Left renal pelvis (tissue), 4 donors: ENCODE measurements at regions not wholly inside any gene's neighbourhood (a gene's known extent, or its start where the extent isn't known, plus 50 kb on each side); places are given as distances from the start of the nearest gene placed in this dataset.

Experiments
- DNase-seq, 4 donors: peaks; one replicate each; pipeline ENCODE4 v3.0.0-alpha.2; 2013; ENCODE audit warnings: low read depth in 4 of 4, low spot score in 3 of 4

DNA sequence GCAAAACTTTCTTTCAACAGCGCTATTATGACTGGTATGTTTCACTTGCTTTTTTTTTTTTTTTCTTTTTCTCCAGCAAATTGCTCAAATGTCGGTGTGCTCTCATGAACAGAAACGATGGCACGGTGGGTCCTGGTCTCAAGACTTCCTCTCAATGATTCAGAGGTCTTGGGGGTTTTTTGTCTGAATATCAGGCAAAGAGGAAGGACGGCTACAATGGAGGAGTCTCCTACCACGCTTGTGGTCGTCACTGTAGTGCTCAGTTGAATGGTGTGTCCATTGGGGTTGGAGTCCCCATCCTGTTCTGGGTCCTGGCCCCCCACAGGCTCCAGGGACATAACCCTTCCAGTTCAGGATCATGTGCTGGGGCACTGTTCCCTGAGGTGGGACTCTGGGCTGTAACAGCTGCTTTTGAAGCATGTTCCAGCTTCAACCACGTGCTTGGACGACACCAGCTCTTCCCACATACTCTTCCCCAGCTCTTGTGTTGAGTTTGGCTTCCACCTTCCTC, 266.7 kb upstream of the KLF6 start:
- no peak for DNase-seq

DNA sequence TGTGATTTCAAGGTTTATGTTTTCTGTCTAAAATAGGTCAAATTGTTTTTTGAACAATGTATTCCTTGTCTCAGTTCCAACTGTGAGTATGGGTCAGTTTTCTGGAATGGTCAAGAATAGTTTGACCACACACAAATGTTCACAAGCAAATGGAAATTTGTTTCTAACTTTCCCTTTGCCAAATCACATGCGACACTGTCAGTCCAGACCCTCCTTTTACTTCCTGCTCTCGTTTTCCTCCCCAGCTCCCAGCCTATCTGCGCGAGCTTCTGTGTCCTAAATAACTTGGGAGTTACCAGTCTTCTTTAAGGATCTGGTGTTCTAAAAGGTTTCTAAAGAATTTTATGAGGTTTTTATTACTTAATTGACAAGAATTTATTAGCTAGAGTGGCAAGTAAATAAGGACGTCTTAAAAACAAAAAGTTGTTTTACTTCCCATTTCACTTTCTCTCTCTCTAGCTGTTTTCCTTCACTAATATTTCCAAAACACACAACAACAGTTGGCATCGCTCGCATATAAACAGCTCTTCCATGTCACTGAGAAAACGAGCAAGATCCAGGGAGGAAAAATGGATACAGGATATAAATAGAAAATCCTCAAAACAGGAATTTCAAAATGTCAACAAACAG, 266.1 kb upstream of the KLF6 start:
- peak in 3 of 4 donors; percentile 52 to 63 (median 57) for DNase-seq

DNA sequence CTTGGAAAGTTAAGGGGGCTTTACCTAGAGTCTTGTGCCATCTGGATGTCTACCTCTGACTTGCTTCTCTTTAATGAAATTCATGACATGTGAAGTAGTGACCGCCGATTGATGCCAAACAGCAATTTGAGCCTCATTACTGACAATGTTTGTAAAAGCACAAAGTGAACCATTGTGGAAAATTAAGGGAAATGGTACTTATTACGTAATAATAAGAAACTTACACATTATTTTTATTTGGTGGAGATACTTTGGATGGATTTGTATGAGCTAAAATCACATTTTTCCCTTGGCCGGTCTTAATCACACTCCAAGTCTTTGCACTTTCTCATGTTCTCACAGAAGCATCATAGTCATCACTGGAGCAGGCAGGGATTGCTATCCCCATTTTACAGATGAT, 265.1 kb upstream of the KLF6 start:
- no peak for DNase-seq

DNA sequence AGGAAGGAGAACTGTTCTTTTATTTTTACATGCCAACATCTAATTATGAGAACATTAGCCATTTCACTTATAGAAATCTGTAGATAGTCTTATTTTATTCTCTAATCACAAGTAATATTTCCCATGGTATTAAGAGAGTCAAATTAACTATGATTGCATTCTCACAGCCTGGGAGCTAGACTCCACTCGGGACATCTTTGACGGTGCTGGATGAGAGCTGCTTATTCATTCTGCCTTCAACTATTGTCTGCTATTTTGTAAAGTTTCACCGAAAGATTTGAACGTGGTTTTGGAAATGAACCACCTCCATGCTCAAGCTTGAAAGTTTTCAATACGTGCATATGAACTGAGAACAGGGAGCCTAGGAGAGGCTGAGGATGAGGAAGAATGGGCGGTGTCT, 264.3 kb upstream of the KLF6 start:
- no peak for DNase-seq

DNA sequence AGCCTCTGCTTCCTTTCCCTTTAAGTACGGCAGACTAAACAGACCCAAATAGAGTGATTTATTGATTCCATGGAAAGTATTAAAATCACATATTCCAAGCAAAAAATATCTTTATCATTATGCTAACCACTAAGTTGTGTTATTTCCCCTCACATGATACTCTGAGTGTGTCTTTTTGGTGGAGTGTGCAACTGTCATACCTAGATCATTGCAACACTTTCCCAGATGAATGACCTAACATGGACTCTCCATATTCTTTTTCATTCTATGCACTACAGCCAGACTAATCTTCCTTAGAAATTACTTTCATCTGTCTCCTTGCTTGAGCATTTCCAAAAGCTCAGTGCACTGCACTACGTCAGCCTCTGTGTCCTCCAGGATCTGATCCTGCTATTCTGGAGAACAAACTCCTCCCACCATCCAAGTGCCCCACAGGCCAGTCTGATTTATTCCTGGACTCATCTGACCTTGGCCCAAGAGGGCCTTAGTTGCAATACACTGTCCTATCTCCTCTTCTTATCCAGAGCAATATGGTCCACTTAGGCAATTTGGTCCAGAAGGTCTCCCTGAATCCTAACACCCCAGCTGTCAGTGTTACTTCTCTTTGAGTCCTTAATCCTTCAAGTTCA, 263.3 kb upstream of the KLF6 start:
- no peak for DNase-seq

DNA sequence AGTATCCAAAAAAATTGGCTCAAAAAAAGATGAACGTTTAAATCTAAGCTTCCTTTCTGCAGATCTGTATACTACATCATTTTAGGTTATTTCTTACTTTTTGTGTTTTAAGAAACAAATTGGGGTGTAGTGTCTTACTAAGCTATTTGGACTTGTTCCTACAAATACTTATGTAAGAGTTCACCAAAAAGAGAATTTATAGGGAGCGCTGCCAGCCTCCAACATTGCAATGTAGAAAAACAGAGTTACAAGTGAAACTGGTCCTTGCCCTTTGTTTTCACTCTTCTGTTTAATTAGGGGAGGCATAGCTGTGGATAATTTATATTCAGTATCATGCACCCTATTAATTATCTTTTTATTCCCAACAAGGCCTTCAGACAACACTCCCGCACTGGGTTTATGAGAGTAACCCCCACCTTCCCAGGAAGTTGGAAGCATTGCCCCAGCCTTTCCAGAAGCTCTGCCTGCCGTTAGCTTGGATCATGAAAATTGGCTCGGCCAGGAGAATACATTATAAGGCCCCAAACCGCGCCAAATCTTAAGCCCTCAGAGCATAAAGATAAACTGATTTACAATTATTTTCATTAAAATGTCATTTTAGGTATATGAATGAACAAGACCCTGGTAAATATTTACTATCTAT, 261.8 kb upstream of the KLF6 start:
- no peak for DNase-seq

DNA sequence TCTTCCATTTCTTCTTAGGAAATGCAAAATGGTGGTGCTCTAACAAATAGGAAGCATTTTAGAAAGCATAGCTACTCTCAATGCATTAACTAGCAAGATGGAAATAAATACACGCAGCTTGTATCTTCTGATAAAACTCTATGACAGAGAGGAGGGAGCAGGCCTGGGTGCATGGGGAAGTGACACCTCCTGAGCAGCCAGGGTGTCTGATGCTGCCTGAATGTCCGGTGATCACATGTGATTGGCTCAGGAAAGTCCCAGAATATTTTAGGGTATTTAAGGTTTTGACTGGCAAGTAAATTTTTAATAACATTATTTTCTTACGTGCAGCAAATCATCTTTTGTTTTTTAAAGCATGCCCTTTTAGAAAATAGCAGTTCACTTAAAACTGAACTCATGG, 261.0 kb upstream of the KLF6 start:
- no peak for DNase-seq

DNA sequence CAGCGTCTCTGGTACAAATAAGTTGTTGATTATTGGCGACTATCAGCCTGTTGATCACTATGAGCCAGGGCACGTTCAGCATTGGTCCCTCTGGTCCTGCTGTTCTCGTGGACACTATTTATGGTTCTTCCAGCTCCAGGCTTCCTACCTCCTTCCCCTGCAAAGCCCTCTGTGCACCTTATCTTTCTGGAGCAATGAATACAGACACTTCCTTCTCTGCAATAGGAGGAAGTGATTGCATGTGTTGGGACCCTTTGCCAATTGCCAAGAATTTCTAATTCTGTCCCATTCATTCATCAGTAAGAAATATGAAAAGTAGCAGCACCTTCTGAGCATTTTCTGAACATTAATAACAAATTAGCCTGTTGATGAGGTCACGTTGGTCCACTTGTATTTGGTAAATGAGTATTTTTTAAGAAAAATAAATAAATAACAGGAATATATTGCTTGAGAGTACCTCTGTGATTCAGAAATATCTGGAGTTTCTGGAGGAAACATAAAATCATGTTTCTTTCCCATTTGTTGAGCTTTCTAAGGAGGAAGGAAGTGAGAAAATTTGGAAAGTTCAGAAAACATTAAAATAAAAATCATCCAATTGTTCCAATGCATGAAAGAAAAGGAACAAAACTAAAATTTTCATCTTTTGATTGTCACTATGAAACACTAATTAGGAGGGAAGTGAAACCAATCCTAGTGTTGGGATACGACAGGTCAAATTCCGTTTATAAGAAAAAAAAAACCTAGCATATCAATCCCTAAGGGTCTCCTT, 259.1 kb upstream of the KLF6 start:
- DNase-seq = no peak

DNA sequence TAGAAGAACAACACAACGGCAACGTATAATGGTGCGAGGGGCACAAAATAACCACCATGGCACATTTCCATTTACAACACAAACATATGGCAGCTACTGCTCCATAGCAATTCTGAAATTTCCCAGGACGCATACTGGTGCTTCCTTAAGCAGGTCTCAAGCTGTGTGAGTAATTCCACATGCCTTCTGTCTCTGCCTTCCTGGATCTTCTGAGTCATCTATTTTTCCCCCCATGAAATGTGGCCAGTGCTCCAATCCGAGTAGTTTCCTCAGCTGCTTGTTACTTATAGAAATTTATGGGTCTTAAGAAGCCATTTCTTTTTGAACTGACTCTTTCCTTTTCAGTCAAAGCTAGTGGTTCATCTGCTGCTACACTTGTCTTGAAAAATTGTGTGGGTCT, 256.6 kb upstream of the KLF6 start:
- no peak for DNase-seq

DNA sequence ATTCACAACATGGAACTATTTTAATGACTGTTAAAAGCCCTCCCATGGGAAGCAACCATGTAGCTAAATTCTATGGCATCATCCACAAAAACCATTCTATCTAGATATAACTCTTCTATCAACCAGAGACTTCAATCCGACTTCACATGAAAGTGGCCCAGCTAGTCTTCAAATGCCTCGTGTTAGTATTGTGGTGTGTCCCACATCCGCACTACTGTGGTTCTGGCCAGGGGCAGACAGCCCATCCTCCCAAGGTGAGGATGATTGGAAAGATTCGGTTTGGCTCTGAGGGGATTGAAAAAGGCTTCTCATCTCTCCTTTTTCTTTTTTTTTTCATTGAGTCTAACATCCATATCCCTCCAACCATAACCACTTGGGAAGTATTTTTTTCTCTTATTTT, 253.0 kb upstream of the KLF6 start:
- DNase-seq = no peak

DNA sequence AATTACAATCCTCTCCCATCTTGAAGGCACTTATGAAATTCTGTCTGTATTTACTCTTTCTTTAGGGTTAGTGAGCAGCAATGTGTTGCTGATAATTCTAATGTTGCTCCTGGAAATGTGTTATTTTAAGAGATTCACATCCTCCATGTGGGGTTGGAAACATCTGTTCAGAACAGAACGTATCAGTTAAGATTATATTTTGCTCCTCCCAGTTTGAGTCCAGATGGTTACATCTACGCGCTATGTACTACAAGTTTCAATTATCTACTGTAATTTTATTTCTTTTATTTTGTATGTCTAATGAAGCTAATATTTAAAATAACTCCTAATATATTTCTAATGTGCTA, 250.6 kb upstream of the KLF6 start:
- DNase-seq = no peak

DNA sequence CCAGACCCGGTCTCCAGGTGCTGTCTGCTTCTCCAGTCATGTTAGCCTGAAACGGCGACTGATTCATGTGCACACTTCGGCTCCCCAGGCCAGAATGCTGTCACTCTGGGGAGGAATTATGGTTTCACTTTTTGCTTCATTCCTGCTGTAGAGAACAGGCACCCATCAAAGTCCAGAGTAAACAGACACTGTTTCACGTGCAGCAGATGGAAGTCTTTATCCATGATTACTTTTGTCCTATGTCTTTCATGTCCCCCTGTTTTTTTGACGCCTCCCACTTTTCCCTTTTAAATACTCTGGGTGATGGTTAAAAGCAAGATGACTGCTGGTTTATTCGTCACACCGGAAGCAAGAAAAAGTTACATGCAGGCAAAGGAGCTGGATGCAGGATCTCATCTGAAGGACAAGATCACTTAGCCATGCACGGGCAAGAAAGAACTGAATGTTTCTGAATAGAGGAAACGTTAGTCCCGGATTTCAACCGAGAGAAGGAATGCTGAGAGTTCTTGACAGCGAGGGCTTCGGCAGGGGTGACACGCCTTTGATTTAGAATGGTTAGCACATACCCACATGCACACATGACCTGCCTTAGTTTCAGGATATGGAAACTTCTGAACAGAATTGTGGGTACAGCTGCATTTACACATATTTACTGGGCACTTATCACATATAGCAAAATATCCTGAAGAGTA, 250.0 kb upstream of the KLF6 start:
- peak in 1 of 4 donors; percentile 15 for DNase-seq

DNA sequence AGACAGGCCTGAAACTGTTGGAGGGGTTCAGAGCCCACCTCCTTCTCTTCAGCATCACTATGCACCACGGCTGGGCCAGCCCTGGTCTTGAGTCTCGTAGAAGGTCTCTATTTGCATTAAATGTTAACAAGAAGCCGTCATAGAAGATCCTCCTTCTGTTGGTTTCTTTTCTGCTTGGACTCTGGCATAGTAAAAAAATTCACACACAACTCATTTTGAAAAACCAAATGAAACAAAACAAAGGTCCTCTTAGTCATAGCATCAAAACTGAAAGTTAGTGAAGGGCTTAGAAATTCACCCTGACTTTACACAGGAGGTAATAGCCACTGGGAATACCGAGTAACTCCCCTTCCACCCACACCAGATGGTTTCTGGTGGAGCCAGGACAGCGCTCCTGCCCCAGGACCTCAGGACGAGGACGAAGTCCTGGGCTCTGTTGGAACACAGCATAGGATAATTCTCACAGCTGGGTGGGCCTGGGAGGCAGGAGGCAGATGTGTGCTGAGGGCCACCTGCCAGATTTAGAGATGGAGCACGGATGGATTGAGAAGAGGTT, 248.4 kb upstream of the KLF6 start:
- no peak for DNase-seq

DNA sequence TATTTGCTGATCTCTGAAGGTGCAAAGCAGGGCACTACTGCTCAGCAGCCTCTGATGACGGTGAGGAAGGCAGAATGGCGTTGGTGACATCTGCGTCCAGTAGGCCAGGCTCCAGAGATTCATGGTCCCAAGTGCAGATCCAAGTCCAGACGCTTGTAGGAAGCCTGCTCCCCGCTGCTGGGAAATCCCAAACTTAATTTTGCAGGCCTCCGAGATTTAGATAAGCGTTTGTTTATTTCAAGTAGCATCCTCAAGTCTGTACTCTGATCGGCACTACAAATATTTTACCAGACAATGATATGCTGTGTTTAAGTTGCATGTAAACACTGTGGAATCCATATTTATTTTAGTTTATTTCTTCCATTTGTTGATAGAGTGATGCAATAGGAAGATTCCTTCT, 244.9 kb upstream of the KLF6 start:
- DNase-seq = no peak

DNA sequence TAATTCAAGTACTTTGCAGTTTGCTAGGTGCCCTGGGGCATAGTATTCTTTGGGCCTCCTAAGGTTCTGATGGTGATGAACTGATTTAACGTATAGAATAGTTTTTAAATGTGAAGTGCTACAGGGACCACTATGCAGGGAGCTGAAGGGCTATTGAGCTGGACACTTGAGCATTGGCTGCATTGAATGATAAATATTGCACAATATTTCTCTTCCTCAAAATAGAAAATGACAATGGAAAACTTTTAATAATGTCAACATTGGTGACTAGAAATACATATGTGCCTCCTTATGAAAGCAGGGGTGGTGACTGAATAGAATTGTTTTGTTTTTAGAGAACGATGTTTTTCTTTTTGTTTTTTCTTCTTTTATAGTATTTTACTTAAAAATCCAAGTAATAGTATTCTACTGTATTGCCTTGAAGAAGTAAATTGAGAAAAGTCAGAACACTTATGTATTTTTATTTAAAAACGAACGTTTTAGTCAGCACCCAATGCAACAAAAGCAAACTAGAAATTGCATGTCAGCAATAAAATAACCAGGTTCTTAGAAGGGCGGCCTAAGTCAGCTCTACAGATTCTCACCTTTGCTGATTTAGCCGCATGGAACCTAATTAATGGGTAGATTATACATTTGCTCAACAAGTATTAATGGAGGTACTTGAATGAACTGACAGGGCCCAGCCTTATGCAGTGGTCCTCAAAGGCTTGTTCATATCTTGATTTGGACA, 244.0 kb upstream of the KLF6 start:
- no peak for DNase-seq

DNA sequence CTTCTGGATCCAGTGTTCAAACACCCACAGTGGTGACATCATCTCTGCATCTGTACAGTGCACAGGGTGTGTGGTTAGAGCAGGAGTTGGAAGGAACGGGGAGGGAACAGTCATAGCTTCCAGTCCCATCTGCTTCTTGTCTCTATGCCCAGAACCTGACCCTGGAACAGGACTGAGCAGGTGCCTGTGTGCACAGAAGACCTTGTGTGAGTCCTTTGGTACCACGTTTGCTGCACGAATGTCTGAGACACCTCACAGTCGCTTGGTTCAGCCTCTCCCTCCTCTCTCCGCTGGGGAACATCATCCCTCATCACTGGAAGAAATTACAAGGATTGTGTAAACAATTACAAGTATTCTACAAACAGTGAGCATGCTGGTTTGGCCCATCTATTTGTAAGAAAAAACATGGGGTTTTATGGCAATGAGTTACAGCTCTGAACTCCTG, 243.0 kb upstream of the KLF6 start:
- no peak for DNase-seq

DNA sequence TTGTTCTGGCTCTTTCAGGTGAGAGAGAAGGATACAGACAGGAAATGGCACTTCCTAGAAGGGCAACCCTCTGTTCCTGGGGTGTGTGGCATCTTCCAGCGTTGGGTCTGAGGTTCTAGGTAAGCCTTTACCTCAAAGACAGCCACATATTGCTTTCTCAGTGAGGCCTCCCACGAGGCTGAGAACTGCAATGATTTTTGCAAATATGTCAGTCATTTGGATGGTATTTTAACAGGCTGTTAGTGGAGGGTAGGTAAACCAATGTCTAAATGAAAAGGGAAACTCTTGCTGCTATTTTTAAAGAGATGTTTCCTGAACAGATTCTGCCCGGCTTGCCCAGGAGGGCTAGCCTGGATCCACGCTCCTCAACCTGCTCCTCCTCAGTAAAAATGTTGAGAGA, 240.3 kb upstream of the KLF6 start:
- no peak for DNase-seq

DNA sequence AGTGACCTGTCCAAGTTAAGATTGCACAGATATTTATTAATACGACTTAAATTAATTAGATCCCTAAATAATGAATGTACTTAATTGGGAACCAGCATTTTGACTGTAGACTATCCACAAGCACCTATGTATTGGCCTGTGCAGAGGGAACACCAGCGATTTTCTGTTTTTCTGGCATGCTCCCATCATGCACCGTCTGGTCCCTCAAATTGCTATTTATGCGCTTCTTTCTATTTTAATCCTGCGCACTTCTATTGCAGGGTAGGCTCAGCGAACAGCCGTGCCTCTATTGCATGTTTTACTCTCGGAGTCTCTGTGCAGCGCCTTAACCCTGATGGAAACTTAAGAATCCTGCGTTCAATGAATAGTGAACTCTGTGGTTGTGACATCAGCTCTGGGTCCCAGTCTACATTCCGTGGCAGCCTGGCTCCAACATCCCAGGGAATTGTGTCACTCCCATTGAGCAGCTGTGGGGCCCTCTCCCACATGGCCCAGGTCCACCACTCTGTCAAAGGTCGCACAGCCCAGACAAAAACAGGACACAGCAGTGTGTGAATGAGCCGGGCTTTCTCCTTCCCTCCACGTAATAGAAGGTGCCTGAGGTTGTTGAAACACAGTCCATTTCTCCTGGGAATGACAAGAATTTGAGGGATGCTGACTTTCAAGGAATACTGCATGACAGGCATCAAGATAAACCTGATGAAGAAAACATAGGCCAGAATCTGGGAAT, 239.7 kb upstream of the KLF6 start:
- no peak for DNase-seq

DNA sequence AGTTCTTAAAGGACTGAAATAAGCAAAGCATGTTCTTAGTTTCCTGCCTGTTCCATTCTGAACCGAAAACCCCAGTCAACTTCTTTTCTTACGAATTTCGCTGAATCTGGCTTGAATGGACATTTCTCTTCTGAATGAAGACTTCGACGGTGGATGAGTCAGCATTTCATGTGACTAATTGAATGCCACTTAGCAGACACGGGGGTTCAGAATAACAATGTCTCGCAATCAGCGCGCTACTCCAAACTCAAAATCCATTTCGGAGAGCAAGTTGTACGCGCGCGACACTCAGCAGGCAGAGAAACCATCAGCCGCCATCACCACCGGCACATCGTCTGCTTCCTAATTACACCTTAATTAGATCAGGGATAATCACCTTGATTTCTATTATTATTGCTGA, 239.0 kb upstream of the KLF6 start:
- no peak for DNase-seq
